ENCODE measurements at regions not wholly inside any gene's neighbourhood (a gene's known extent, or its start where the extent isn't known, plus 50 kb on each side); places are given as distances from the start of the nearest gene placed in this dataset.

- no peak for DNase-seq (ENCODE audit: low read depth in 2 of 2)
These were observed 393.8 kb upstream of the MEF2C start for GRCh38 chr5:89276566-89277305.

- no peak for DNase-seq (ENCODE audit: low read depth in 2 of 2)
These were observed 392.3 kb upstream of the MEF2C start for GRCh38 chr5:89275066-89275855.

- DNase-seq (ENCODE audit: low read depth in 2 of 2) = no peak
These were observed 390.3 kb upstream of the MEF2C start for GRCh38 chr5:89273289-89273688.

GRCh38 chr5:89270901-89271300 lies 387.9 kb upstream of the MEF2C start:
- DNase-seq (ENCODE audit: low read depth in 2 of 2) = no peak

GRCh38 chr5:89269721-89270120 lies 386.7 kb upstream of the MEF2C start:
- no peak for DNase-seq (ENCODE audit: low read depth in 2 of 2)

- DNase-seq (ENCODE audit: low read depth in 2 of 2) = no peak
These were observed 385.5 kb upstream of the MEF2C start for GRCh38 chr5:89268460-89268859.

GRCh38 chr5:89267788-89268187 lies 384.8 kb upstream of the MEF2C start:
- DNase-seq (ENCODE audit: low read depth in 2 of 2) = no peak

GRCh38 chr5:89265511-89266179 lies 382.7 kb upstream of the MEF2C start:
- DNase-seq (ENCODE audit: low read depth in 2 of 2) = no peak

GRCh38 chr5:89263846-89264245 lies 380.9 kb upstream of the MEF2C start:
- no peak for DNase-seq (ENCODE audit: low read depth in 2 of 2)

GRCh38 chr5:89262030-89262429 lies 379.0 kb upstream of the MEF2C start:
- DNase-seq (ENCODE audit: low read depth in 2 of 2) = no peak

- no peak for DNase-seq (ENCODE audit: low read depth in 2 of 2)
These were observed 377.3 kb upstream of the MEF2C start for GRCh38 chr5:89260254-89260653.

- no peak for DNase-seq (ENCODE audit: low read depth in 2 of 2)
These were observed 373.0 kb upstream of the MEF2C start for GRCh38 chr5:89255845-89256463.

GRCh38 chr5:89253666-89254352 lies 370.8 kb upstream of the MEF2C start:
- DNase-seq (ENCODE audit: low read depth in 2 of 2) = no peak

- no peak for DNase-seq (ENCODE audit: low read depth in 2 of 2)
These were observed 363.9 kb upstream of the MEF2C start for GRCh38 chr5:89246864-89247263.

GRCh38 chr5:89246252-89246651 lies 363.3 kb upstream of the MEF2C start:
- DNase-seq (ENCODE audit: low read depth in 2 of 2) = no peak

GRCh38 chr5:89243611-89244010 lies 360.6 kb upstream of the MEF2C start:
- DNase-seq (ENCODE audit: low read depth in 2 of 2) = no peak

GRCh38 chr5:89241186-89241585 lies 358.2 kb upstream of the MEF2C start:
- no peak for DNase-seq (ENCODE audit: low read depth in 2 of 2)

- no peak for DNase-seq (ENCODE audit: low read depth in 2 of 2)
These were observed 353.9 kb upstream of the MEF2C start for GRCh38 chr5:89236900-89237299.

- DNase-seq (ENCODE audit: low read depth in 2 of 2) = no peak
These were observed 350.5 kb upstream of the MEF2C start for GRCh38 chr5:89233462-89233861.

GRCh38 chr5:89232139-89232603 lies 349.2 kb upstream of the MEF2C start:
- no peak for DNase-seq (ENCODE audit: low read depth in 2 of 2)

- DNase-seq (ENCODE audit: low read depth in 2 of 2) = no peak
These were observed 347.2 kb upstream of the MEF2C start for GRCh38 chr5:89230178-89230577.

All from stimulated activated CD4-positive, alpha-beta T cell treated with anti-CD3 and anti-CD28 coated beads, Interleukin-4, amount 100 ng/mL, for 48 hours (primary cell).